ENCODE measurements at regions not wholly inside any gene's neighbourhood (a gene's known extent, or its start where the extent isn't known, plus 50 kb on each side); places are given as distances from the start of the nearest gene placed in this dataset.

GRCh38 chr4:79695848-79696247 is 287.8 kb upstream of the GK2 start:
- TF ChIP-seq POLR2A (IDR thresholded peaks at IDR 0.05) (no peak), CTCF (IDR thresholded peaks at IDR 0.05) (no peak)

Data from ovary (tissue), 3 donors.